Keratinocyte (primary cell): ENCODE measurements at regions not wholly inside any gene's neighbourhood (a gene's known extent, or its start where the extent isn't known, plus 50 kb on each side); places are given as distances from the start of the nearest gene placed in this dataset.

ENCODE experiments used
- DNase-seq: peaks from one replicate; pipeline ENCODE4 v3.0.0-alpha.2; 2011; ENCODE audit warnings: low read depth, missing footprints, low spot score
- FAIRE-seq: peaks from 2 replicates; lab custom pipeline; 2011; peaks lifted over from hg19 to GRCh38; lab: Jason Lieb, UNC
- H2AFZ ChIP-seq: 2 replicates; pipeline ENCODE4 v1.6.0; 2012; ENCODE audit warnings: low read length, control low read depth, inconsistent platforms; ENCODE audit not compliant: control insufficient read depth
- H3K27ac ChIP-seq: 2 replicates; pipeline ENCODE4 v1.5.1; 2011; ENCODE audit warnings: low read length; ENCODE audit not compliant: control insufficient read depth, insufficient read depth
- H3K27me3 ChIP-seq: 3 replicates; pipeline ENCODE4 v1.6.0; 2011; ENCODE audit warnings: low read length; ENCODE audit not compliant: control insufficient read depth, insufficient read depth; ENCODE audit errors: extremely low read depth
- H3K36me3 ChIP-seq, 2 experiments: 2 replicates in 1 of 2; 3 replicates in 1 of 2; pipeline ENCODE4 v1.5.1; 2011; ENCODE audit warnings: low read length in 2 of 2, mild to moderate bottlenecking in 1 of 2; ENCODE audit not compliant: control insufficient read depth in 2 of 2, insufficient read depth in 2 of 2; ENCODE audit errors: extremely low read depth in 1 of 2
- H3K4me1 ChIP-seq: 3 replicates; pipeline ENCODE4 v1.5.1; 2011; ENCODE audit warnings: low read length; ENCODE audit not compliant: control insufficient read depth, insufficient read depth; ENCODE audit errors: extremely low read depth
- H3K4me2 ChIP-seq: 3 replicates; pipeline ENCODE4 v1.6.0; 2011; ENCODE audit warnings: low read depth, low read length; ENCODE audit not compliant: control insufficient read depth, insufficient read depth; ENCODE audit errors: extremely low read depth
- H3K4me3 ChIP-seq, 3 experiments: fragments of 200-600 bp in 1 of 3; sonication (generic) in 1 of 3; 2 replicates in 2 of 3; 3 replicates in 1 of 3; pipeline ENCODE4 v1.5.1; 2011 to 2016; ENCODE audit warnings: low read length in 3 of 3, mild to moderate bottlenecking in 3 of 3, control low read depth in 2 of 3, inconsistent platforms in 1 of 3, low read depth in 1 of 3, mixed read lengths in 1 of 3, mixed run types in 1 of 3, moderate library complexity in 1 of 3; ENCODE audit not compliant: control insufficient read depth in 2 of 3, insufficient read depth in 2 of 3; ENCODE audit errors: extremely low read depth in 1 of 3
- H3K79me2 ChIP-seq: 2 replicates; pipeline ENCODE4 v1.6.0; 2012; ENCODE audit warnings: low read length; ENCODE audit not compliant: control insufficient read depth, insufficient read depth
- H3K9ac ChIP-seq: 3 replicates; pipeline ENCODE4 v1.6.0; 2011; ENCODE audit warnings: low read length; ENCODE audit not compliant: control insufficient read depth, insufficient read depth; ENCODE audit errors: extremely low read depth
- H3K9me1 ChIP-seq: 3 replicates; pipeline ENCODE4 v1.6.0; 2011; ENCODE audit warnings: low read length; ENCODE audit not compliant: control insufficient read depth, insufficient read depth; ENCODE audit errors: extremely low read depth
- H3K9me3 ChIP-seq: 2 replicates; pipeline ENCODE4 v1.5.1; 2012; ENCODE audit warnings: low read depth, low read length; ENCODE audit not compliant: control insufficient read depth
- H4K20me1 ChIP-seq: 3 replicates; pipeline ENCODE4 v1.6.0; 2011; ENCODE audit warnings: low read length; ENCODE audit not compliant: control insufficient read depth, insufficient read depth; ENCODE audit errors: extremely low read depth
- CTCF ChIP-seq, 3 experiments: IDR thresholded peaks in 1 of 3; conservative IDR thresholded peaks in 1 of 3; optimal IDR thresholded peaks in 1 of 3; 2 replicates in 2 of 3; 3 replicates in 1 of 3; pipeline versions ENCODE3 to v1.5.1; 2011; ENCODE audit warnings: low read length in 3 of 3, mild to moderate bottlenecking in 3 of 3, moderate library complexity in 2 of 3, control low read depth in 1 of 3, inconsistent platforms in 1 of 3; ENCODE audit not compliant: insufficient read depth in 2 of 3; ENCODE audit errors: extremely low read depth in 1 of 3
- EZH2 ChIP-seq: IDR thresholded peaks from one replicate; pipeline ENCODE4 v1.6.1; 2012; ENCODE audit warnings: inconsistent platforms, mild to moderate bottlenecking, low read length, moderate library complexity
- dilution Hi-C: fragments of 300-500 bp; cut with MboI; formaldehyde crosslinking; loops from one replicate; pipeline ENCODE4 v1.7.0; 2020; ENCODE audit warnings: low sequenced_read_pairs; ENCODE audit not compliant: extremely low pct_ligation_motif_present

GRCh38 chr2:220198896-220199295, 571.5 kb downstream of the SLC4A3 start:
- Histone ChIP-seq H3K4me1 (peaks cover 20% of the 10 kb centered on the region), H3K36me3 (no peaks in the 10 kb centered on the region), H2AFZ (no peak overlapping the region), H3K27ac (peak overlapping the region; percentile 50), H3K9me3 (peaks cover 4% of the 10 kb centered on the region), H3K9me1 (no peaks in the 10 kb centered on the region), H3K79me2 (no peaks in the 10 kb centered on the region), H3K4me3 (no peak overlapping the region), H3K27me3 (no peaks in the 10 kb centered on the region), H3K4me2 (peak overlapping the region; percentile 48), H4K20me1 (no peaks in the 10 kb centered on the region), H3K9ac (no peak overlapping the region)
- TF ChIP-seq CTCF (optimal IDR thresholded peaks at IDR 0.05 in 1 of 3, IDR thresholded peaks at IDR 0.05 in 1 of 3, conservative IDR thresholded peaks at IDR 0.05 in 1 of 3; ENCODE audit: extremely low read depth in 1 of 3, insufficient read depth in 2 of 3, low read length in 3 of 3): no peak
- no peak for TF ChIP-seq EZH2
- DNase-seq (peak; percentile 57), FAIRE-seq (peak; percentile 98)
- dilution Hi-C loops: no loop called here

GRCh38 chr2:220202066-220202465, 574.6 kb downstream of the SLC4A3 start:
- Histone ChIP-seq H3K4me2 (no peak overlapping the region), H3K27me3 (no peaks in the 10 kb centered on the region), H2AFZ (no peak overlapping the region), H3K9ac (no peak overlapping the region), H3K27ac (no peak overlapping the region), H3K9me3 (peaks cover 4% of the 10 kb centered on the region), H3K4me1 (peaks cover 20% of the 10 kb centered on the region), H3K9me1 (no peaks in the 10 kb centered on the region), H3K4me3 (no peak overlapping the region), H4K20me1 (no peaks in the 10 kb centered on the region), H3K36me3 (no peaks in the 10 kb centered on the region), H3K79me2 (no peaks in the 10 kb centered on the region)
- FAIRE-seq: no peak
- DNase-seq: no peak
- TF ChIP-seq EZH2 (no peak), CTCF (optimal IDR thresholded peaks at IDR 0.05 in 1 of 3, IDR thresholded peaks at IDR 0.05 in 1 of 3, conservative IDR thresholded peaks at IDR 0.05 in 1 of 3; ENCODE audit: extremely low read depth in 1 of 3, insufficient read depth in 2 of 3, low read length in 3 of 3) (no peak)
- dilution Hi-C loops: no loop called here
